A673 (cell line): ENCODE measurements at regions not wholly inside any gene's neighbourhood (a gene's known extent, or its start where the extent isn't known, plus 50 kb on each side); places are given as distances from the start of the nearest gene placed in this dataset.
A peak's percentile ranks its signal among the peaks of the same experiment; 100 is the strongest.

Source experiments
- BruUV-seq: library from RNA; stranded (reverse); fragments of 400-500 nt; replicated peaks from 2 replicates; lab custom pipeline; 2021; lab: Mats Ljungman, UMichigan
- CTCF ChIA-PET: fragments of 300-600 bp; sonication (Branson Sonifier 250); formaldehyde crosslinking; loops from one replicate; lab custom pipeline; 2022; ENCODE audit warnings: antibody characterized with exemption; lab: Charles Lee
- POLR2A ChIA-PET: fragments of 300-600 bp; sonication (Branson Sonifier 250); formaldehyde crosslinking; loops from one replicate; lab custom pipeline; 2022; ENCODE audit warnings: antibody characterized with exemption; ENCODE audit not compliant: low non-redundant PET; lab: Charles Lee
- DNase-seq: peaks from one replicate; pipeline ENCODE4 v3.0.0-alpha.2; 2015; ENCODE audit warnings: low spot score
- H3K27ac ChIP-seq: fragments of 200-600 bp; sonication (generic); 2 replicates; pipeline ENCODE4 v1.5.1; 2016; ENCODE audit warnings: mixed run types, low read depth, mild to moderate bottlenecking, mixed read lengths, antibody characterized with exemption, low read length; ENCODE audit not compliant: poor library complexity, severe bottlenecking
- H3K27me3 ChIP-seq: fragments of 200-600 bp; sonication (generic); replicated peaks from 2 replicates; pipeline ENCODE4 v1.6.1; 2017; ENCODE audit warnings: mixed run types, low read depth, mild to moderate bottlenecking, mixed read lengths, antibody characterized with exemption, low read length; ENCODE audit not compliant: insufficient read depth, poor library complexity
- H3K36me3 ChIP-seq: fragments of 200-600 bp; sonication (generic); 2 replicates; pipeline ENCODE4 v1.6.1; 2016; ENCODE audit warnings: mixed run types, mild to moderate bottlenecking, mixed read lengths, antibody characterized with exemption, low read length; ENCODE audit not compliant: insufficient read depth, poor library complexity, severe bottlenecking
- H3K4me1 ChIP-seq: fragments of 200-600 bp; sonication (generic); 2 replicates; pipeline ENCODE4 v1.6.1; 2017; ENCODE audit warnings: mixed run types, mild to moderate bottlenecking, mixed read lengths, antibody characterized with exemption, low read length; ENCODE audit not compliant: insufficient read depth, poor library complexity, severe bottlenecking
- H3K4me3 ChIP-seq: fragments of 200-600 bp; sonication (generic); 2 replicates; pipeline ENCODE4 v1.5.1; 2016; ENCODE audit warnings: low read depth, mixed run types, mild to moderate bottlenecking, mixed read lengths, low read length; ENCODE audit not compliant: poor library complexity, severe bottlenecking
- H3K9me3 ChIP-seq: fragments of 200-600 bp; sonication (generic); 2 replicates; pipeline ENCODE4 v1.6.1; 2016; ENCODE audit warnings: mixed run types, low read depth, mild to moderate bottlenecking, mixed read lengths, antibody characterized with exemption, low read length; ENCODE audit not compliant: poor library complexity, severe bottlenecking
- EZH2 ChIP-seq: fragments of 200-600 bp; sonication (generic); IDR thresholded peaks from 2 replicates; pipeline ENCODE4 v1.6.1; 2017; ENCODE audit warnings: borderline replicate concordance, low read depth, mild to moderate bottlenecking, mixed read lengths, antibody characterized with exemption, low read length; ENCODE audit not compliant: poor library complexity, severe bottlenecking
- intact Hi-C: fragments of 100-400 bp; cut with micrococcal nuclease; formaldehyde crosslinking; loops from one replicate; pipeline ENCODE4 v1.10.0; 2022; ENCODE audit not compliant: unreplicated experiment
- TF ChIP-seq, protein P1 (sequence below): fragments of 300-800, 200-600 bp; sonication (generic); conservative IDR thresholded peaks from 2 replicates; pipeline ENCODE4 v1.5.1; 2017; ENCODE audit warnings: low read depth, mild to moderate bottlenecking, antibody characterized with exemption, low read length, moderate library complexity, mixed read lengths

DNA sequence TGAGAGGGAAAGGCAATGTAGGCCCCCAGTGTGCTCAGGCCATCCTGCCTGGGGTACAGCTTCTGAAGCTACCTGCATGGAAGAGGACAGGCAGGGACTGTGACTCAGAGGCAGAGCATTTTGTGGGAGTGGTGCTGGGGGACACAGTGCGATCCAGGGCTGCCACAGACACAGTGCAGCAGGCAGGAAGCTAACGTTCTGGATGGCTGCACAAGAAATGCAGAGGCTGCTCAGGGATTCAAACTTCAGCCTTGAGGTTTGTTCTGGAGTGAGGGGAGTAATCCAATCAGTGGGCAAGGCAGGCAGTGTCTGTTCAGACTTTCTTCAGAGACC is 648.0 kb upstream of the IGFBP3 start:
- BruUV-seq: no TSS peak
- Histone ChIP-seq H3K9me3 (no peaks in the 10 kb centered on the region), H3K4me3 (no peak overlapping the region), H3K36me3 (no peaks in the 10 kb centered on the region), H3K27ac (no peak overlapping the region), H3K4me1 (no peaks in the 10 kb centered on the region), H3K27me3 (no peaks in the 10 kb centered on the region)
- CTCF ChIA-PET: no interaction called here
- DNase-seq: peak; percentile 35
- TF ChIP-seq EZH2: no peak
- TF ChIP-seq, protein P1, sequence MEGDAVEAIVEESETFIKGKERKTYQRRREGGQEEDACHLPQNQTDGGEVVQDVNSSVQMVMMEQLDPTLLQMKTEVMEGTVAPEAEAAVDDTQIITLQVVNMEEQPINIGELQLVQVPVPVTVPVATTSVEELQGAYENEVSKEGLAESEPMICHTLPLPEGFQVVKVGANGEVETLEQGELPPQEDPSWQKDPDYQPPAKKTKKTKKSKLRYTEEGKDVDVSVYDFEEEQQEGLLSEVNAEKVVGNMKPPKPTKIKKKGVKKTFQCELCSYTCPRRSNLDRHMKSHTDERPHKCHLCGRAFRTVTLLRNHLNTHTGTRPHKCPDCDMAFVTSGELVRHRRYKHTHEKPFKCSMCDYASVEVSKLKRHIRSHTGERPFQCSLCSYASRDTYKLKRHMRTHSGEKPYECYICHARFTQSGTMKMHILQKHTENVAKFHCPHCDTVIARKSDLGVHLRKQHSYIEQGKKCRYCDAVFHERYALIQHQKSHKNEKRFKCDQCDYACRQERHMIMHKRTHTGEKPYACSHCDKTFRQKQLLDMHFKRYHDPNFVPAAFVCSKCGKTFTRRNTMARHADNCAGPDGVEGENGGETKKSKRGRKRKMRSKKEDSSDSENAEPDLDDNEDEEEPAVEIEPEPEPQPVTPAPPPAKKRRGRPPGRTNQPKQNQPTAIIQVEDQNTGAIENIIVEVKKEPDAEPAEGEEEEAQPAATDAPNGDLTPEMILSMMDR: no peak
- POLR2A ChIA-PET: no interaction called here
- intact Hi-C loops: no loop called here

DNA sequence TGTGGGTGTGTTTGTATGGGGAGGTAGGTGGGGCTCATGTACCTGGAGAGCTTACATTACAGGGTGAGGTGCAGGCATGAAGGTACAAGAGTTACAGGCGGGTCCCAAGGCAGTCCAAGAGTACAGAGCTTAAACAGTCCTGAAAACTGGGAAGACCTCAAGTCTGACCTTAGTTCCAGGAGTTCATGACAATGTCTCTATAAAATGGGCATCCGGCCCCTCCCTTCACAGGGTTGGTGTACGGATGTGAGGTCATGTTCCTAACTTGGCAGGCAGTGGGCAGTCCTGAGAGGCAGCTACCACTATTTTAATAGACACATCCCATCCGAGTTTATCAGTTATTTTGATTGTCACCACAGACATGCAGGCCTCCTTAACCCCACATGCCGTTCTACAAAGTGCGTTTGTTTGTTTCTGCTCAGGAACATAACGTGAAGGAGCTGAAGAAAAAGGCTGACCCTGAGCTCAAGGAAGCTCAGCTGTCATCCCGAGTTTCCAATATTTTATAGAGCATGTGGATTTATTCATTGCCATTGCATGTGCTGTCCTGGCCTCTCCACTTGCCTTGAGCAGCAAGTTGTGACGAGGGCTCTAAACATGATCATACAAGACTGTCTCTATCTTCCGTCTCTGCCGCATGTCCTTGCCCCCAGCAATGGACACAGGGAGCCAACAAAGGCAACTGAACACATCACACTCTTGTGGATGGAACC is 647.5 kb upstream of the IGFBP3 start:
- H3K4me3 ChIP-seq: no peak overlapping the region
- no peaks in the 10 kb centered on the region for H3K36me3 ChIP-seq
- DNase-seq: no peak
- no peaks in the 10 kb centered on the region for H3K27me3 ChIP-seq
- POLR2A ChIA-PET: no interaction called here
- no peak for TF ChIP-seq EZH2
- TF ChIP-seq, protein P1: no peak
- H3K9me3 ChIP-seq: no peaks in the 10 kb centered on the region
- CTCF ChIA-PET: no interaction called here
- no peaks in the 10 kb centered on the region for H3K4me1 ChIP-seq
- no TSS peak for BruUV-seq
- intact Hi-C loops: no loop called here
- no peak overlapping the region for H3K27ac ChIP-seq

DNA sequence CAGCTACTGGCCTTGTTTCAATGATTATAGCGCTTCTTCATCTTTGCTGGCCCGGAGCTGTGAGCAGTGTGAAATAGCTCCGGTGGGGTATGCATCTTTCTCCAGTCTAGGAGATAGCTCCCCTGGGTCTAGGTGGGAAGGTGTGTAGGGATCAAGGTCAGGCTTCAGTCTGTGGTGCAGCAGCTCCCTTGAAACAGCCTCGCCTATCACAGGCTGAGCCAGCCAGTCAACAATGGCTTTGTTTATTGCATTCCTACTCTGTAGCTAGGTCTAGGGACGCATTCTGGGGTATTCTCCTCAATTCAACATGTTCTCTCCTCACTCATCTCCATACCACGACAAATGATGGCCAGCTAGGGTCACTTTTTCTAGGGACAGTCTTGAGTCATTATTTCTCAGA is 646.8 kb upstream of the IGFBP3 start:
- intact Hi-C loops: no loop called here
- TF ChIP-seq EZH2: no peak
- TF ChIP-seq, protein P1: no peak
- CTCF ChIA-PET: no interaction called here
- Histone ChIP-seq H3K4me1 (no peaks in the 10 kb centered on the region), H3K36me3 (no peaks in the 10 kb centered on the region), H3K27ac (no peak overlapping the region), H3K4me3 (no peak overlapping the region), H3K27me3 (no peaks in the 10 kb centered on the region), H3K9me3 (no peaks in the 10 kb centered on the region)
- DNase-seq: no peak
- BruUV-seq: no TSS peak
- POLR2A ChIA-PET: no interaction called here
